SH-SY5Y (cell line): ENCODE measurements at regions not wholly inside any gene's neighbourhood (a gene's known extent, or its start where the extent isn't known, plus 50 kb on each side); places are given as distances from the start of the nearest gene placed in this dataset.

Experiments
- GATA2 ChIP-seq: IDR thresholded peaks from 2 replicates; pipeline ENCODE4 v1.6.1; 2011; ENCODE audit warnings: mild to moderate bottlenecking, low read depth, low read length
- GATA3 ChIP-seq: IDR thresholded peaks from 2 replicates; pipeline ENCODE4 v1.6.1; 2011; ENCODE audit warnings: low read depth, mild to moderate bottlenecking, low read length, moderate library complexity

DNA sequence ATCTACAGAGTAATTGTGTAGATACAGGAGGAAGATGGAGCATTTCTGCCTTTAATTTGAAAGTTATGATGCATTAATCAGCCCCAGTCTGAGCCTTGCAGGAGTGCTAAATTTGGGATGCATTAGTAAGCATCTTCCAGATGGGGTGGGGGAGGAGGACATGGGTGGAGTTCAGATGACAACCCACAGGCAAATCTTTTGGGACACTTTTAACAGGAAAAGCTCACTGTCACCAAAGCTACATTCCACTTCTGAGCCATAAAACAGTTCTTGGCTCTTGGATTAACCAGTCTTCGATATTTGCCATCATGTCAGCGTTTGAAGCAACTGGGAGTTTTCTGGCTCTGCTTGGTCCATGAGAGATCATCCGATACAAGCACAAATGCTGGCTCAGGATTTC lies 121.1 kb downstream of the CXCL12 start:
- TF ChIP-seq GATA2 (no peak), GATA3 (no peak)
